Activated CD4-positive, alpha-beta T cell treated with anti-CD3 and anti-CD28 coated beads for 48 hours (primary cell): ENCODE measurements at regions not wholly inside any gene's neighbourhood (a gene's known extent, or its start where the extent isn't known, plus 50 kb on each side); places are given as distances from the start of the nearest gene placed in this dataset.

ENCODE experiments used
- DNase-seq: peaks from one replicate; pipeline ENCODE4 v3.0.0-alpha.2; 2020

DNA sequence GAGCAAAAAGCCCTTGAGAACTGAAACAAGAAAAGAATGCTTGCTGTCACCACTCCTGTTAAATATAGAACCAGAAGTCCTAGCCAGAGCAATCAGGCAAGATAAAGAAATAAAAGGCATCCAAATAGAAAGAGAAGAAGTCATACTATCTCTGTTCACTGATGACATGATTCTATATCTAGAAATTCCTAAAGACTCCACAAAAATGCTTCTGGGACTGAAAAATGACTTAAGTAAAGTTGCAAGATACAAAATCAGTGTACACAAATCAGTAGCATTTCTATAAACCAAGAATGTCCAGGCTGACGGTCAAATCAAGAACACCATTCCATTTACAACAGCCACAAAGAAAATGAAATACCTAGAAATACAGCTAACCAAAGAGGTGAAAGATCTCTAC is 552.7 kb upstream of the SLIT2 start:
- DNase-seq = no peak

DNA sequence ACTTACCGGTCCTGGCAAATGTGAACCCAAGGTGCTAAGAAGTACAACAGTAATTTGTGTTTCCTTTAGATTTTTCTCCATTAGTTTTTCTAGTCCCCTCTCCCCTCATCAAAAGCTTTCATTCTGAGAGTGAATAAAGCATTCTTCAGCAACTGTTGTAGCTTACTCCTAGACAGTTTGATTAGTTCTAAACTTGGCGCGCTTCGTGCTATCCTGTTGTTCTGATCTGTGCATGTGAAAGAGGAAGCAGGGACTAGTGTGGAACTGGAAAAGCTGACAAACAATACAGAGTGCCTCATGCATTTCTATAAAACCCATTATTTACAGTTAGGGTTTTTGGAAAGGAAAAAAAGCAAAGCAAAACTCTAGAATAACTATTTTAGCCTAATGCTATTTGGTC is 556.9 kb upstream of the SLIT2 start:
- DNase-seq = no peak

DNA sequence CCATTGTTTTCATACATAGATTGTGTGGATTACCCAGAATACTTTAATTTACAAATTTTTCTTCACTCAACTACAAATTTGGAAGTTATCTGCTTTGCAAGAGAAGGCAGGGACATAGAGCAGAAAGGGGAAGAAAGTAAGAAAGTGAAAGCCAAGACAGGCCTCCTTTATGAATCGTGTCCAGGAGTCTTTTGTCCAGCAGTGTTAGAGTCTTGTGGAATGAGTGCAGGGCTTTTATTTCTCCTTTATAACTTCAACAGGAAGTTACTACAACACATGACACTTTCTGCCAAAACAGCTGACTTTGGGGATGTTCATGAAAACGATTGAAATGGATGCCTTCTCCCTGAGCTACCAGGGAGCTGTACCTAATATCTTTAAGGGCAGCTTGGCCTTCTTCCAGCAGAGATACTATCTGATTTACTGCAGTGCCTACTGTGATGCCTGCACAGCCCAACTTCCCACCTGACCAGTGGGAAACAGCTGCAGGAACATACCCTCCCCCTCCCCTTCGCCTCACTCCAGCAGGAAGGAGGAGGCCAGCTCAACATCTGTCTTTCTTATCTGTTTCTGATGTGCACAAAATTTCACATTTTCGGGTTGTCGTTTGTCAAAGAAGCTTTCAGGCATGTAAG is 557.7 kb upstream of the SLIT2 start:
- no peak for DNase-seq

DNA sequence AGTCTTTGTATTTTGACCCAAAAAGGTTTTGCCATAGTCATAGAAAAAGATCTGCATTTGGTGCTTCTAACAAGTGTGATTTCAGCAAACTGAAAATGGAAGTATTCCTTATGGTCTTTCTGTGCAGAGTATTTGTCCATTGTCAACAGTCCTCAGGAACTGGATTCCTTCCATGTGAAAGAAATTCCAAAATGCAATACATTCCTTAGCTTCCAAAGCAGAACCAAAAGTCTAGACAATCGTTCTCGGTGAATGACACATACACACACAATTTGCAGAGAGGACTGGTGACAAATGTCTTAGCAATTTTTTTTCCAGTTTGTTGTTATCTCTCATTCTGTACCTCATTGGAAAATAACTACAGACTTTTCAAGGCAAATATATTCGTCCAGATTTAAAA is 562.2 kb upstream of the SLIT2 start:
- DNase-seq = no peak

DNA sequence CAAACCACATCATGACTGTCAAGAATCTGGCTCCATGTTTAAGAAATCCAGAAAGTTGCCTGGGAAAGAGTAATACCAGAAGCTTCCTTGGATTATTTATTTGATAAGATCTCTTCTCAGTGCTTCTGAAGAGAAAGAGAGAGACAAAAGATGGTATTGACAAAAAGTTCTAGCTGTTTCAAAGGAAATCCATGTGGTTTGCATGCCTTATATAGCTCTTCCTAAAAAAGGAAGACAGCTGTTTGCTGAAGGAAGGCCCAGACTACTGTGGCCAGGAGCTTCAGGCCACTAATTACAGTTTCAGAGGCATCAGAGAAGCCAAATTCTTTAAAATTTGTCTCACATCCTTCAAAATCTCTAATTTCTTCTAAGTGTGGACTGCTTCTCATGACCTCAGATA is 565.2 kb upstream of the SLIT2 start:
- DNase-seq = no peak

DNA sequence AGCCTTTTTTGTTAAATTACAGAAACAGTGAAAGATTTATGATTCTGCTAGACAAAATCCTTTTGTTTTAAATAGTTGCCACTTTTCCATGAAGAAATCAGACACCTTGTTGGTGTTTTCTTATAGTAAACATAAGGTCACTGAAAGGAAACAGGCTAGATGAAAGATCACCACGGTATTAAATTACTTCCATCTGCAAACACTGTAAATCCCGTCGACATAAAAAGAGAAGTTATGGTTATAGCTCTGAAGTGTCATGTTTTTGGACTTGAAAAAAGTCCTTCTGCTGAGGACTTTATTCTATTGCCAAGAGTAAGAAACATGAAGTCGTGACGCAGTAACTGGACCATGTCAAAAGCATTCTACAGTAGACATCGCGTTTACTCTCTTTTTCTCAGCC is 567.6 kb upstream of the SLIT2 start:
- no peak for DNase-seq

DNA sequence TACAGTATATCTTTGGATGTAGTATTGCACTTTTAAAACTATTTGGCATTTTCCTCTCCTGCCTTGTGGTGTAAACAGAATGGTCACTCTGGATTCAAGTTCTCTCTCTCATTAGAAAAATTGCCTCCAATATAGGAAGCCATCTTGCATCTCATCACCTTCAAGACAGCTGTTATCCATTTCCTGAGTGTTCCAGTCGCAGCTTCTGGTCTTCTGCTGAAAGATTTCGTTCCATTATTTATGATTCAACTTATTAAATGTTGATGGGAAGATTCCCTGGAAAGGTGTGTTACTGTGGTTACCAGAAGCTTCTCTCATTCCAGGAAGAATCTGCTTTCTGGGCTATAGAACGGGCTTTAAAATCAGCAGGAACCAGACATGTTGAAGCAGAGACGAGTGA is 568.3 kb upstream of the SLIT2 start:
- no peak for DNase-seq

DNA sequence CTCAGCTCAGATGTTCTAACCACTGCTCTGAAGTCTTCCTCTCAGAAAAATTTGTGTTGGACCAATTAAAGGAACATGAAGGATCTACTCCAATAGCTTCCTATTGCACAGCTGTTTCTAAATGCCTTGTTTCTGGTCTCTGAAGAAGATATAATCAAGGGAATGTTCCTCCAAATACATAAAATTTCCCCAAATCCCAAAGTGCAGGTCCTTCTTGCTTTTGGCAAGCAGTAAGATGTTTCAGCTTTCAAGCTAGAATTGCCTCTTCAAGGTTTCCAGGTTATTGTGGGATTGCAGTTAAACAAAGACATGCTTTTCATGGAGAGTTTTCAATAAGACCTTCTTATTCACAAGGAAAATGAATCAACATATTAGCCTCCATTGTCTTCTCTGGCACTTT is 574.5 kb upstream of the SLIT2 start:
- DNase-seq = no peak

DNA sequence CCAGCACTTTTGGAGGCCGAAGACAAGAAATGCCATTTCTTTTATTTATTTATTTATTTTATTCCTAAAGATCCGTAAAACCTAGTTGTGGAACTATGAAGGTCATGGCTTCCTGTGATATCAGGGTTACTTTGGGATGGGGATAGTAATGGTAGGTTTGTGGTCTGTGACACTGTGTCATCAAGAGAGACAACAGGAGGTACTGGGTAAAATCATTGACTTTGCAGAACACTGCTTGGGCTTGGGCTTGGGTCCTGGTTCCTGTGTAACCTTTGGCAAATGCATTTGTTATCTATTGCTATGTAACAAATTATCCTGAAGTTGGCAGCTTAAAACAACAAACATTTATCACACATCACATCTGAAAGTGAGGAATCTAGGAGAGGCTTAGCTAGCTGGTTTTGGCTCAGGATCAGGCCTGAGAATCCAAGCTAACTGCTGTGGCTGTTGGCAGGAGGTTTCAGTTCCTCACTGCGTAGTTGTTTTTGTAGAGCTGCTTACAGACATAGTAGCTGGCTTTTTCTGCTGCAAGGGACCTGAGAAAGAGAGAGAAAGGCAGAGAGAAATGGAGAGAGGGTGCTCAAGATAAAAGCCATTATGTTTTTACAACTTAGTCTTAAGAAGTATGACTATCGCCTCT is 576.4 kb upstream of the SLIT2 start:
- DNase-seq = no peak

DNA sequence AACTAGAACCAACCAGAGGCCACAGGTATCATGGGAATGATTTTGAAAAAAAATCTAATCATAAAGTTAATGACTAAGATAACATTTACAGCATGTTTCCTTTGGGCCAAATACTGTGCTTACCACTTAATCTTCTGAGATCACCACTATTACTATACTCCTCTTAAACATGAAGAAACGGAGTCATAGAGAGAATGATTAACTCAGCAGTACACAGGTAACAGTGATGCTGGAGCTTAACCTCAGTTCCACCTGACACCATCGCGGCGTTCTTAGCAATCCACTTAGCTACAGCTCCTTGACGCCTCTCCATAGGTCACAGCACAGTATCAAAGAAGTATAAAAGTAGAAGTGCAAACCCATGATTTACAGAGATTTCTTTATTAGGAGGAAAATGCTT is 592.6 kb upstream of the SLIT2 start:
- no peak for DNase-seq

DNA sequence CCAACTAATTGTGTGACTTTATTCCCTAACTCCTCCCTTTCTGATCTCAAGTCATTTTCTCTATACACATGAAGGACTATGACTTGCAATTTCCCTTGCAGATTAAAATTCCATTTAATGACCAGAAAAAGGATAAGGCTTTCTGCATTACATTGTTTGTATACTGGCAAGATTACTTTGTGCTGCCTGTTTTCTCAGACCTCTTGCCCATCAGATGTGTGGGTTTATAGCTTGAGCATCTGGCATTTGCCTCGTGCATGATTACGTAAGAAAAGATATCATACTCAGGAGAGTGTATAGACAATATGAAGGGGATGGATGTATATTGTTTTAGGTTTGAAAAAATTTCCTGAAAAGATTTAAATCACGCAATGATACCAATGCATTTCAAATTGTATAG is 593.8 kb upstream of the SLIT2 start:
- no peak for DNase-seq

DNA sequence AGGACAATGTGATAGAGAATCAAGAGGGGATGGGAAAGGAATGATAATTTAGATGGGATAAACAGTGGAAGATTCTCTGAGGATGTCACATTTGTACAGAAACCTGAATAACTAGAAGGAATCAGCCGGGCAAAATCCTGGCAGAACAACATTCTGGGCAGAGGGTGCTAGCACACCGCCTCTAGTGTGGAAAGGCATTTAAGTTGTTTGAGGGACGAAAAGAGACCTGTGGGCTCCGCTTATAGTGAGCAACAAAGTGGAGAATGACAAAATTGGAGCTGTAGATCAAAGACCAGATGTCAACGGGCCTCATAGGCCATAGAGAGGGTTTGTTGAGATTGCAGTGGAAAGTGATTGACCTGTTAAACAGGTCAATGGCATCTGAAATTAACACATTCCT is 596.0 kb upstream of the SLIT2 start:
- DNase-seq = no peak

DNA sequence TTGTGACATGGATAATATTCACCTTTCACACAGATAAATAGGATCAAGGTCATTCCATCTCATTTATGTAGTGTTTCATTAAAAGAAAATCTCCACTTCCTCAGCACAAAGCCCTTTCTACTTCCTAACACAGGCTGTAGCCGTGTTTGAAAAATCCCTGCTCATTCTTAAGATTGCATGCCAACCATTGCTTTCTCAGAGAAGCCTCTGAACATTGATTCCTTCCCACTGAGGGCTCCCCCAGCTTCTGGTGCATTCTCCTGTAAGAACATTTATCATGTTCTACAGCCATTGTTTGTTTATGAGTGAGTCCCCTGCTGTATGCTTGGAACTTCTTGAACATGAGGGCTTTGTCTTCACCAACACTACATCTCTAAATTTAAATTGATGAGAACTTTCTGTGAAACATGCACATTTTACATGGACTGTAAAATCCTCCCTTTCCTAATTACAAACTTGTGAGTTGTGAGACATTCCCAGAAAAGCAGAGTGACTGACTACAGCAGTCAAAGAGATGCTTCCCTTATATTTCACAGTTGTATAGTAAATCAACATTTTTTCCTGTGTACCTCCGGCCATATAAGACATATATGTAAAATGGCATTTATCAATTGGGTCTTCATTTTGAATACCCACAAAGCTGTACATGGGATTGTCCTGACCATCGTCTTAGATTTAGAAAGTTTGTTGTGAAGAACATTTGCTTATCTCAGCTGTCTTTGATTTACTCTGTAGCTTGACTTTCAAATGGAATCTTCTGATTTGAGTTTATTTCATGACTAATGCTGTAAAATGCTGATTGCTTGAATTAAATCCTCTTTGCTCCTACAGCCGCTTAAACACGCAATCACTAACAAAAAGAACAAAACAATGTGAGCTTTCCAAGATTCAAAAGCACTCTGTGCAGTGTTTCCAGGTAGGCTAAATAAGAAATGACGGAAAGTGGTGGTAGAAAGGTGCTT is 600.5 kb upstream of the SLIT2 start:
- DNase-seq = no peak

DNA sequence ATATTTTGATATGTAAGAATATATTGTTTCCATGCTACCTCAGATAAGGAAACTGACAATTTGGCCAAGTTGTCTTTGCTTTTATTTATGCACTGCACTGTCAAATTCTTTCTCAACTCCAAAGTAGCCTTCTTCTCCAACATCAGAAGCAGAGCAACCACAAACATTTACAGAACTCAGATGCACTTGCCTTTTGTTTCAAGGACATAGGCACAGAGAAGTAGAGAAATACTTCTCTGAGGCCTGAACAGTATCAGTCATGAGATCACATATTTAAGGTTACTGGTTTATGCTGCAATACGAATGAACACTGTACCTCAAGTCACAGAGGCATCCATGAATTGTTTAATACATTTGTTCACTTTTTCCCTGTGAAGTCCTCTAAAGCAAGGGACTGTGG is 606.1 kb upstream of the SLIT2 start:
- DNase-seq = no peak

DNA sequence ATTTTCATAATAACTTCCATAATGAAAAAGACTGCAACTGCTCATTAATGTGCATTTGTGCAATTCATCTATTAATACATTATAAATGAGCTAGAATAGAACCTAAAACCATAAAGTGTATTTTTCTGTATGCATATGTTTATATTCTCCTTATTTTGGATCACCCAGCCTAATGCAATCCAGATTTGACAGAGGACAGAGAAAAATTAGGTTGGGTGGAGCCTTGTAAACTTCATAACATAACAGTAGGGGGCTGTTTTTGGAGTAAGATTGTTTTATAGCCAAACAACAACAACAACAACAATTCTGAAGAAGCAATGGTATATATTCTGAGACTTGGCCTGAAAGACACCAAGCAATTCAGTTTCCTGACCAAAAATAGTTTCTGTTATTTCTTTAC is 615.3 kb upstream of the SLIT2 start:
- DNase-seq = no peak

DNA sequence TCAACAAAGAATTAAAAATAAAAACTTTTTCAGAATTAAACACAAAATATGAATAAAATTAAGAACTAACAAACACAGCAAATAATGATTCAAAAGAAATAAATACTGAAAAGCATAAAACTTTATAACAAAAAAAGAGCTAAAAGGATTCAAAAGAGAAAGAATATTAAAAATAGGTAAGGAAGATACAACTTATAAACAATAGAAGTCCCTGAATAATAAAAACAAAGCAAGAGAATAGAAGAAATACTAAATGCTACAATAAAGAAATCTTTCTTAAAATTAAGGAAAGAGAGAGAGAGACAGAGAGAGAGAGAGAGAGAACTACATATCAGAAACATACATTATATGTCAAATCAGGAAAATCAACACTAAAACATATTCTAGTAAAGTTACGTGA is 619.9 kb upstream of the SLIT2 start:
- DNase-seq = no peak

DNA sequence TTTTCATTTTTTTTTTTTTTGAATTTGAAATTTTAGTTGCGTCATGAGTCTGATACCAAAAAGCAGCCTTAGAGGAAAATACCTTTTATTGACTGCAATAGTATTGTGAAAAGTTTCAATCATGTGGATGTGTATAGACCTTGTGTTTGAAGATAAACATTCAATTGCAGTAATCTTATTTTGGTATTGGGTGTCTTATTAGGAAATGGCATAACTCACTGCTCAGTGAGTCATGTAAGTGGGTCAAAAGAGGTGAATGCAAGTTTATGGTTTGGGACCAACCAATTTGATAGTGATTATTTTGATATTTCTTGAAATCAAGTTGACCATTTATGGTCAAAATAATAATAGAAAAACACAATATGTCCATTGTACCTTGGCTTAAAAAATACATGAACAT is 627.8 kb upstream of the SLIT2 start:
- no peak for DNase-seq

DNA sequence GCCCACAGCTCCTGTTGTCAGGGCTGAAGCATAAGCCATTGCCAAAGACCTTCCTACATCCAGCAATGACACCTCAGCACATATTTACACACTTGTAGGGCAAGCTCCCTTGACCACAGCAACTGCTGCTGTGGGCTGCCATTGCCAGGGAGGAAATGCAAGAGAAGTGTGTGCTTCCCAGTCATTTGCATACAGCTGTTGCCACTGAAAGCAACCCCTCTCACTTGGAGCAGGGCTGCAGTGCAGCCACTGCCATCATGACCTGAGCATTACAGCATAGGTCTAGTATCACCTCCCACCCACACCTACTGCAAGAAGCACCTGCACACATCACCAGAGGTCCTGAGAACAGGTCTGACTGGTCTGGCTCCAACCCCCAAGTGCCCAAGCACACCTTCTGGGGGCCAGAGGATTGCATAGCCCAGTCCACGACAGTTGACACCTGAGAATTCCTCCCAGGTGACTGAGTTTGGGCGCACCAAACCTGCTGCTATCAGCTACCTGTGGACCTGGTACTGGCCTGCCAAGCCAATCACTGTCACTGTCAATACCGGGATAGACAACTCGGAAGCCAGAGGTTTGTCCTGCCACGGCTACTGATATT is 636.5 kb upstream of the SLIT2 start:
- DNase-seq = no peak

DNA sequence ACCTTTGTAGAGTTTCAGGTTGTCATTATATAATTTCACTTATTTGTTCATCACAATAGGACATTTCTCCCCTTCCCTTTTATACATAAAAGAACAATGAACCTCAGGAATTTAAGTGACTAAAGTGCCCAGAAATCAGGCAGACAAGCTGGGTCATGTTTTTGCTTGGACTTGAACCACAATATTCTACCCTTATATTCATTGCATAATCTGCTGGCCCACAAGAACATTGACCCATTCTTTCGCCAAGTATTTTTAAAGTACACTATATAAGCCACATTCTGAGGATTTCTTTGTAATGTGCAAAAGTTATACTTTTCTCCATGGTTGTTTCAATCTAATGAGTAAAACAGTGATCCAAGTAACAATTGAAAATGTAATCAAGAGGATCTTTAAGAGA is 637.5 kb upstream of the SLIT2 start:
- DNase-seq = no peak

DNA sequence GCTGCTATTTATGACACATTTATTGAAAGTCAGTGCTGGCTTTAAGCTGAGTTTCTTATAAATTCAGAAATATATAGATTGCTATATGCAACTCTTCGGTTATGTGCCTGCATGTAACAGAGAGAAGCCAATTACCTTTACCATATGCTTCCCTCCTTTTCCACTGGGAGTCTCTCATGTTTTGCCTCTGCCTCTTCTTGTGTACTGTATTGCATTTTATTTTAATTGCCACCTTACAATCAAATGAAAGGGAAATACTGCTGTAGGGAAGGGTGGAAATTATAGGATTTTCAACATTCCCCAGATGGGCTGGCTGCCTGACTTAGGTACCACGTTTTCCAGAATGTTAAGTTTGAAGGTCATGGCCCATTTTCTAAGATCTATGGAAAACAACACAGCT is 655.4 kb upstream of the SLIT2 start:
- DNase-seq = no peak

DNA sequence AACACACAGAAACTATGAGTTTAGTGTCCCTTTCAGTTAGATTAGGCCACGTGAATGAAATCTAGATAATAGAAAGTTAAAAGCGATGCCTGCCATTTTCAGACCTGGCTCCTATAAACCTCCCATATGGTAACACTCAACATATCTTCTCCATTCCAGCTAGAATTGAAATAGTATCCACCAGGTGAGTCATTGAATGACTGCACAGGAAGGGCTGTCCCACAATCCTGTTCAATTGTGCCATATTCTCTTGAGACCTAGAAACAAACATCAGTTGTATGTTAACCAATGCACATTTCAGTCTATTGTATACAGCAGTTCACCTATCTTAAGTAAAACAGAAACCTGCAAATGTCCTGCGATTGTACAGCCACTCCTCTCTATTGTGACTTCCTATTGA is 659.3 kb upstream of the SLIT2 start:
- no peak for DNase-seq

DNA sequence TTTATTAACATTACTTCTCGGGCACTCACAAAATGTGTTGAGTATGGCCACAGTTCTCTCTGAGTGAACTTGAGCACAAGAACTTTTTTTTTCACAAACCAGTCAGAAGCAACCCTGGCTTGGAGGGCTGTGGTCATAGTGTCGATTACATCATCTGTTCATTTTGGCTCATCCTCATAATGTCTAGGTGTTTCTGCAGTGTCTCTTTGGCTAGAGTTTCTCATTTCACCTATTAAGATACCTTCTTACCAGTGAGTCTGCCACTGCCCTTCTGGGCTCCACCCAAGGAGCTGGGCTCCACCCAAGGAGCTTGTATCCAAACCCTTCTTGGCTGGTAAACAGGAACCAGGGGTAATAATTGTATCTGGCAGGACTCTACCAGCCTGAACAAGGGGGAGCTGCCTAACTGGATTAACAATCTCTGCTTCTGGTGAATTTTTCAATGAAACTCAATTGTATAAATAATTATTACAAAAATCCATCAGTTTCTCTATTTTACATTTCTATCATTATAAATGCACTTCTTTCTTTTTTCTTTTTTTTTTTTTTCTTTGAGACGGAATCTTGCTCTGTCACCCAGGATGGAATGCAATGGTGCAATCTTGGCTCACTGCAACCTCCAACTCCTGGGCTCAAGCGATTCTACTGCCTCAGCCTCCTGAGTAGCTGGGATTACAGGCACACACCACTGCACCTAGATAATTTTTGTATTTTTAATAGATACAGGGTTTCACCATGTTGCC is 667.7 kb upstream of the SLIT2 start:
- DNase-seq = no peak

DNA sequence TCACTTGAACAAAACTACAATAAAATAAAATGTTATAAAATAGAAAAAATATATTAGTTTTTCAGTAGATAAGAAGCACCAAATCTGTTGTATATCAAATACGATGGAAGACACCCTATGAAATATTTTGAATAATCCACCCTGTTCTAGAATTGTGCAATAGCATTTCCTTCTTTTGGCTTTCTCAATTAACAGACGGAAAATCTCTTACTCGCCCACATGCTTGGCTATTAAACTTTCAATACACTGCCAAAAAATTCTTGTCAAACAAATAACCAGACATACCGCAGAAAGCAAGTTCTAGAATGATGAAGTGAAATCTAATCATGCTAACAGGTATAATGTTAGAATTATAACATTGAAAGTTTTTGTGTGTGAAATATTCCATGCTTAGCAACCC is 671.6 kb upstream of the SLIT2 start:
- DNase-seq = no peak
